SK-N-SH (cell line): ENCODE measurements at regions not wholly inside any gene's neighbourhood (a gene's known extent, or its start where the extent isn't known, plus 50 kb on each side); places are given as distances from the start of the nearest gene placed in this dataset.

Source experiments
- CTCF ChIA-PET: fragments of 300-600, 350-600 bp; formaldehyde crosslinking; extraction: SDS; loops from one replicate; lab custom pipeline; 2021; lab: Yijun Ruan, JAX
- POLR2A ChIA-PET: fragments of 350-600 bp; sonication (Branson Sonifier 250); formaldehyde crosslinking; extraction: SDS; loops from one replicate; lab custom pipeline; 2020; ENCODE audit warnings: antibody characterized with exemption, inconsistent platforms; lab: Yijun Ruan, JAX
- DNase-seq: peaks from one replicate; pipeline ENCODE4 v3.0.0; 2012
- H2AFZ ChIP-seq: fragments of 200-600 bp; sonication (generic); 2 replicates; pipeline ENCODE4 v1.8.1; 2016; ENCODE audit warnings: antibody characterized with exemption, mild to moderate bottlenecking, low read depth
- H3F3A ChIP-seq: fragments of 200-600 bp; sonication (generic); replicated peaks from 2 replicates; pipeline ENCODE3; 2016; ENCODE audit warnings: antibody characterized with exemption, mild to moderate bottlenecking; ENCODE audit not compliant: insufficient read depth
- H3K27ac ChIP-seq, 2 experiments: fragments of 200-500 bp in 1 of 2; fragments of 200-600 bp in 1 of 2; sonication (Bioruptor generic) in 1 of 2; sonication (generic), shearing (Covaris generic) in 1 of 2; 2 replicates each; pipeline versions ENCODE4 v1.5.1 to v1.6.1; 2014 to 2016; ENCODE audit warnings: low read depth in 2 of 2, inconsistent platforms in 1 of 2, low read length in 1 of 2, mild to moderate bottlenecking in 1 of 2, mixed read lengths in 1 of 2
- H3K27me3 ChIP-seq: fragments of 200-600 bp; sonication (generic), shearing (Covaris generic); 2 replicates; pipeline ENCODE4 v1.6.1; 2016; ENCODE audit warnings: mixed run types; ENCODE audit not compliant: insufficient read depth
- H3K36me3 ChIP-seq, 2 experiments: fragments of 200-500 bp in 1 of 2; fragments of 200-600 bp in 1 of 2; sonication (Bioruptor generic) in 1 of 2; sonication (generic) in 1 of 2; replicated peaks in 1 of 2; 2 replicates each; pipeline versions ENCODE3 to v1.5.1; 2014 to 2016; ENCODE audit warnings: low read length in 1 of 2, mild to moderate bottlenecking in 1 of 2; ENCODE audit not compliant: insufficient read depth in 2 of 2, control insufficient read depth in 1 of 2
- H3K4me1 ChIP-seq, 2 experiments: fragments of 200-500 bp in 1 of 2; fragments of 200-600 bp in 1 of 2; sonication (Bioruptor generic) in 1 of 2; sonication (generic), shearing (Covaris generic) in 1 of 2; 2 replicates each; pipeline versions ENCODE4 v1.5.1 to v1.6.1; 2014 to 2016; ENCODE audit warnings: low read depth in 1 of 2, low read length in 1 of 2, mixed run types in 1 of 2; ENCODE audit not compliant: insufficient read depth in 2 of 2, control insufficient read depth in 1 of 2
- H3K4me2 ChIP-seq: fragments of 200-600 bp; sonication (generic), shearing (Covaris generic); 2 replicates; pipeline ENCODE4 v1.6.1; 2017; ENCODE audit warnings: mixed run types
- H3K4me3 ChIP-seq, 2 experiments: fragments of 200-500 bp in 1 of 2; fragments of 200-600 bp in 1 of 2; sonication (Bioruptor generic) in 1 of 2; sonication (generic), shearing (Covaris generic) in 1 of 2; 2 replicates each; pipeline versions ENCODE4 v1.5.1 to v1.8.1; 2014 to 2016; ENCODE audit warnings: low read depth in 2 of 2, inconsistent platforms in 1 of 2, low read length in 1 of 2, mild to moderate bottlenecking in 1 of 2, mixed read lengths in 1 of 2, moderate library complexity in 1 of 2
- H3K79me2 ChIP-seq: fragments of 200-600 bp; sonication (generic); 2 replicates; pipeline ENCODE4 v1.8.1; 2017; ENCODE audit warnings: mild to moderate bottlenecking; ENCODE audit not compliant: insufficient read depth
- H3K9ac ChIP-seq: fragments of 200-600 bp; sonication (generic); 2 replicates; pipeline ENCODE4 v1.6.1; 2017; ENCODE audit warnings: mixed run types
- H3K9me2 ChIP-seq: fragments of 200-600 bp; sonication (generic); 2 replicates; pipeline ENCODE4 v1.6.1; 2017; ENCODE audit warnings: mixed run types
- H3K9me3 ChIP-seq: fragments of 200-600 bp; sonication (generic); 2 replicates; pipeline ENCODE4 v1.6.1; 2017; ENCODE audit warnings: mixed run types, mild to moderate bottlenecking, moderate library complexity
- H4K20me1 ChIP-seq: fragments of 200-600 bp; sonication (generic); 2 replicates; pipeline ENCODE4 v1.6.1; 2017; ENCODE audit warnings: mild to moderate bottlenecking, mixed run types; ENCODE audit not compliant: insufficient read depth
- CTCF ChIP-seq: fragments of 200-600 bp; sonication (generic); IDR thresholded peaks from 2 replicates; pipeline ENCODE4 v1.6.1; 2017; ENCODE audit warnings: antibody characterized with exemption, mild to moderate bottlenecking, moderate library complexity
- EZH2phosphoT487 ChIP-seq: fragments of 200-600 bp; sonication (generic); IDR thresholded peaks from 2 replicates; pipeline ENCODE4 v1.6.1; 2017; ENCODE audit warnings: low read depth, mixed run types, mild to moderate bottlenecking, antibody characterized with exemption, moderate library complexity, borderline replicate concordance
- IRF3 ChIP-seq: fragments of 150-350 bp; IDR thresholded peaks from 2 replicates; pipeline ENCODE4 v1.6.1; 2016; ENCODE audit warnings: mild to moderate bottlenecking, low read depth, low read length
- MEF2A ChIP-seq: IDR thresholded peaks from 2 replicates; pipeline ENCODE4 v1.4.0; 2012; ENCODE audit warnings: low read depth, borderline replicate concordance
- RCOR1 ChIP-seq: fragments of 150-350 bp; IDR thresholded peaks from 2 replicates; pipeline ENCODE4 v1.6.1; 2017; ENCODE audit warnings: antibody characterized with exemption, low read length
- REST ChIP-seq: IDR thresholded peaks from 2 replicates; pipeline ENCODE4 v1.6.1; 2012; ENCODE audit warnings: mild to moderate bottlenecking, low read depth, low read length, moderate library complexity
- RFX5 ChIP-seq: IDR thresholded peaks from 2 replicates; pipeline ENCODE4 v1.6.1; 2012; ENCODE audit warnings: mild to moderate bottlenecking, improper control_type of control experiment, low read length
- RXRA ChIP-seq: IDR thresholded peaks from 2 replicates; pipeline ENCODE4 v1.4.0; 2012; ENCODE audit warnings: low read depth, mild to moderate bottlenecking, borderline replicate concordance
- SIN3A ChIP-seq: IDR thresholded peaks from 2 replicates; pipeline ENCODE4 v1.6.1; 2012; ENCODE audit warnings: low read depth, mild to moderate bottlenecking, low read length, moderate library complexity, borderline replicate concordance
- WGBS: methylation state at CpG from one replicate; pipeline ENCODE4 v1.1.6; 2017; ENCODE audit warnings: low lambda C conversion rate; 5-methylcytosine and 5-hydroxymethylcytosine counted together

- Histone ChIP-seq H3K4me2 (no peak overlapping the region), H3K9ac (no peak overlapping the region), H3K36me3 (no peaks in the 10 kb centered on the region), H3K9me2 (no peaks in the 10 kb centered on the region), H2AFZ (no peak overlapping the region), H3K27ac (no peak overlapping the region), H3F3A (no peaks in the 10 kb centered on the region), H3K9me3 (no peaks in the 10 kb centered on the region), H4K20me1 (no peaks in the 10 kb centered on the region), H3K4me3 (no peak overlapping the region), H3K79me2 (no peaks in the 10 kb centered on the region), H3K27me3 (no peaks in the 10 kb centered on the region; the same call in 1 of the 2 replicates), H3K4me1 (no peaks in the 10 kb centered on the region)
- no peak for DNase-seq
- ChIA-PET CTCF (no interaction called here), POLR2A (no interaction called here)
- no peak for TF ChIP-seq REST
- WGBS: 0% methylated on average over 1 of the region's 1 CpG
Observed at GRCh38 chr5:88606173-88606572, 276.8 kb downstream of the MEF2C start.

GRCh38 chr5:88602584-88602983 lies 280.4 kb downstream of the MEF2C start:
- no peaks in the 10 kb centered on the region for H3K79me2 ChIP-seq
- H3K4me1 ChIP-seq: no peaks in the 10 kb centered on the region
- H2AFZ ChIP-seq: no peak overlapping the region
- H3K9ac ChIP-seq: no peak overlapping the region
- ChIA-PET POLR2A (no interaction called here), CTCF (interaction anchor here (1.1 kb wide), 1 partner anchor 26 kb away, joined by 3 read pairs; no protein-coding TSS in a partner anchor)
- H3K36me3 ChIP-seq: no peaks in the 10 kb centered on the region
- TF ChIP-seq CTCF (peak; percentile 49), MEF2A (no peak)
- 51% methylated on average over 21 of the region's 22 CpGs for WGBS
- no peak for DNase-seq
- no peak overlapping the region for H3K4me3 ChIP-seq
- no peak overlapping the region for H3K27ac ChIP-seq
- no peaks in the 10 kb centered on the region for H3K9me3 ChIP-seq
- H3K4me2 ChIP-seq: no peak overlapping the region
- H3F3A ChIP-seq: no peaks in the 10 kb centered on the region
- no peaks in the 10 kb centered on the region for H3K9me2 ChIP-seq
- H4K20me1 ChIP-seq: no peaks in the 10 kb centered on the region
- H3K27me3 ChIP-seq: no peaks in the 10 kb centered on the region

- WGBS: 0% methylated on average over 1 of the region's 1 CpG
- ChIA-PET CTCF (no interaction called here), POLR2A (no interaction called here)
- Histone ChIP-seq H3K4me2 (no peak overlapping the region), H3K4me3 (no peak overlapping the region), H3K9me2 (no peaks in the 10 kb centered on the region), H3K9ac (no peak overlapping the region), H3F3A (no peaks in the 10 kb centered on the region), H3K4me1 (no peaks in the 10 kb centered on the region), H3K9me3 (no peaks in the 10 kb centered on the region), H3K27ac (no peak overlapping the region), H4K20me1 (no peaks in the 10 kb centered on the region), H3K36me3 (no peaks in the 10 kb centered on the region), H3K27me3 (no peaks in the 10 kb centered on the region), H3K79me2 (no peaks in the 10 kb centered on the region), H2AFZ (no peak overlapping the region)
- DNase-seq: no peak
- TF ChIP-seq IRF3: no peak
- TF ChIP-seq RXRA: no peak
- no peak for TF ChIP-seq RFX5
- TF ChIP-seq EZH2phosphoT487: no peak
- no peak for TF ChIP-seq SIN3A
- no peak for TF ChIP-seq RCOR1
- TF ChIP-seq REST: no peak
Observed at GRCh38 chr5:88594441-88594840, 288.5 kb downstream of the MEF2C start.
